GM12873 (cell line): ENCODE measurements at regions not wholly inside any gene's neighbourhood (a gene's known extent, or its start where the extent isn't known, plus 50 kb on each side); places are given as distances from the start of the nearest gene placed in this dataset.

Experiments
- CTCF ChIP-seq: IDR thresholded peaks from 2 replicates; pipeline ENCODE4 v1.5.1; 2012; ENCODE audit warnings: low read depth, mild to moderate bottlenecking, moderate library complexity, low read length, control low read depth; ENCODE audit not compliant: insufficient read depth; ENCODE audit errors: missing control alignments

DNA sequence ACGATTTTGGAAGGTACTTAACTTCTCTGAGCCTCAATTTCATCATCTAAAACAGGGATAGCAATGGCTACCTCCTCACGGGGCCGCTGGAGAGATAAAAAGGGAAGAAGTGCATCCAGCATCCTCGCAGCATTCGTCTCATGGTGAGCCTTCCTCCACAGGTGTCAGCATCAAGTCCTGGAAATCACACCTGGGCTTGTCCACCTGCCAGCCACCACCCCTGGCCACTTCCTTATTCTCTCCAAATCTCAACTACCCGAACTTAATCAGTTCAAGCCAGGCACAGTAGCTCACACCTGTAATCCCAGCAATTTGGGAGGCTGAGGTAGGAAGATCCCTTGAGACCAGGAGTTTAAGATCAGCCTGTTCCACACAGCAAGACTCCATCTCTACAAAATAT is 234.5 kb downstream of the LY86 start:
- TF ChIP-seq CTCF = no peak

GRCh38 chr6:6823568-6824224 is 235.2 kb downstream of the LY86 start:
- no peak for TF ChIP-seq CTCF

DNA sequence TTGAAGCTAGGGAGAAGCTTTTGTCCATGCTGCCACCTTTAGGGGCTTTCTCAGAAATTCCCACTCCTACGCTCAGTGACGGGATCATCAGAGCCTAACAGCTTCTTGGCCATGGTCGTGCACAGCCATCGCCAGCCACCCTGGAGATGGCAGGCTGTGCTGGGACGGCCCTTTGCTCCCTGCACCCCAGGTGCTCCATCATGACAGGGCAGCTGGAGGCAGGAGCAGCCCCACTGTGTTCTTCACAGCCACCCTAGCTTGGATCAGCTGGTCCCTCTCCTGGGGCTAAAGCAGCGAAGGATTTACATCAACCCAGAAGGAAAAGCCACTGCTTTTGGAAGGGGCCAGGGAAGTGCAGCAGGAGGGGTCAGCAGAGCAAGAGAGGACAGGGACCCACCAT is 235.9 kb downstream of the LY86 start:
- no peak for TF ChIP-seq CTCF

- no peak for TF ChIP-seq CTCF
Observed at GRCh38 chr6:6825193-6825784, 236.8 kb downstream of the LY86 start.

DNA sequence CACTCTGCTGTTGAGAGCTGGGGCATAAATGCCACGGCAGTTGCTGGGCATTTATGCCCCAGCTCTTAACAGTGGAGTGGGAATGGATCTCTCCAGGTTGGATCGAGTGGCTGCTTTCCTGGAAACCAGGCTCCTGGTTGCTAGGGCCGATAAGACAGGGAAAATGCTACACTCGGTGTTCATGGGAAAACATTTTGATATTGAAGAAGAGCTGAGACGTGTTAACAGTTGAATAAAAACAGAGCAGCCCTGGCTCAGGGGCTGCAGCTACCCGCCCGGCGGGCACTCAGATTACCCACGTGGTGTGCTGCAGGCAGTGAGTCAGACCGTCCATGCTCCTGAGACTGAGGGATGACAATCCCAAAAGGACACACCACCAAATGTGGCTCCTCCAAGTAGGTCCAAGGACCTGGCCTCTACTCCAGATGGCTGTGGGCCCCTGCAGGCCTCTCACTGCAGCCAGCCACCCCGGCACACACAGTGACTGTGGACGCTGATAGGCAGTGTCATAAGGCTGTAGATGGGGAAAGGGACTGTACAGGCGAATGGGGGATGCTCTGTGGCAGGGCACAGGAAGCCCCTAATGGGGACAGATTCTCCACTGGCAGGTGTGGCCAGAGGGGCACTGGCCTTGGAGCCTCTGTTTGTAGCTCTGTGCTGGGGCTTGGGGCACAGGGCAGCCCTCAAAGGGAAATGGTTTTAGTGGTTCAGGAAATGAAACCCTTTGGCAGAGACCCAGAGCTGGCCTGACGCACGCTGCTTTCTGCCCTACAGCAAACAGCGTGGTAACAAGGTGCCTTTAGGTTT is 237.8 kb downstream of the LY86 start:
- no peak for TF ChIP-seq CTCF

DNA sequence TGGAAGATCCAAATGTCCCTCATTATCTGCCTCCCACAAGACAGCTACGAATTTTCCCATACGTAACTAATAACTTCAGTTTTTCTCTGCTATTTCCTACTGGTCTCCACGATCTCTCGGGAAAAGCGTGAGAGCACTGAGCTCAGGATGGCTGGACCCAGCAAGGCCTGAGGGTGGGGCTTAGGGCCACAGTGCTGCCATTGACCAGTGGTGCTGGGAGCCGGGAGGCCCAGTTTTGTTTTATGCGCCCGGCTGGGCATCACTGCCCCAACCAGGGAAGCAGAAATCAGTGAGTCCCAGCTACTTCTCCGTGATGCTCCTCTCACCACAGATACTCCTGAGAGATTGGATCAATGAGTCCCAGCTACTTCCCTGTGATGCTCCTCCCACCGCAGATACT is 238.4 kb downstream of the LY86 start:
- TF ChIP-seq CTCF = no peak

DNA sequence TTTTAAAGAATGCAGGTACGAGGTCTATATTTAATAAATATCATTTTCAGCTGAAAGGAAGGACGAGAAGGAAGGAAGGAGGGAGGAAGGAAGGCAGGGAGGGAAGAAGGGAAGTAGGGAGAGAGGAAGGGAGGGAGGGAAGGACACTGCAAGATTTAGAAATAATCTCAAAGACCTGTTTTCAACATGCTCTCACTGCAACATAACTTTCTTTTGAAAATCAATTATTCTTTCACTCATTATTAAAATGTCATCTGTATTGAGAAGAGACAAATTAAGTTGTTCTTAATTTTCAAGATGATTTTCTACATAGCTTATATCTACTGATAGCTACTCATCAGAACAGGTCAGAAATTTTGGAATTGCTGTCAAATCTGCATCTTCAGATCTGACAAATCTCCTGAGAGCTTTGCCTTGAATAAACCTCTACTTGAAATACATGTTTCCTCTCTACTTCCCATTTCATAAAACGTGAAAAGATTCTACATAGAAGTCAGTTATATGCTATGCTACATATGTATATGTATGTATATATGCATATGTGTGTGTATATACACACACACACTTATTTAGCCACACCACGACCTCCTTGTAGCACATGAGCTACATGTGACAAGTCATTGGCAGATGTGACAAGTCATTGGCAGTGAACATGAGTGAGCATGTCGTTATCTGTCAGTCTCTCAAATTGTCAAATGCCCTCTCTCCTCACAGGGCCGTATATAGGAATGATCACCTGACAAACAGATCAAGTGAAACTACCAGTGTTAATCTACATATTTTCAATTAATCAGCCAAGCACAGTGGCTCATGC is 241.6 kb downstream of the LY86 start:
- TF ChIP-seq CTCF = no peak
